Smooth muscle cell (in vitro differentiated cells): ENCODE measurements at regions not wholly inside any gene's neighbourhood (a gene's known extent, or its start where the extent isn't known, plus 50 kb on each side); places are given as distances from the start of the nearest gene placed in this dataset.

ENCODE experiments used
- DNase-seq: peaks from one replicate; lab custom pipeline; 2025; ENCODE audit not compliant: unreplicated experiment; lab: John Stamatoyannopoulos, UW
- H2AFZ ChIP-seq: fragments of 200-600 bp; sonication (generic); 2 replicates; pipeline ENCODE4 v1.6.0; 2016; ENCODE audit warnings: antibody characterized with exemption, low read depth, mild to moderate bottlenecking
- H3F3A ChIP-seq: fragments of 200-600 bp; sonication (generic); 2 replicates; pipeline ENCODE4 v1.6.0; 2017; ENCODE audit warnings: antibody characterized with exemption, low read depth
- H3K27ac ChIP-seq: fragments of 200-600 bp; sonication (generic); 2 replicates; pipeline ENCODE4 v1.5.1; 2016; ENCODE audit warnings: low read depth, mild to moderate bottlenecking
- H3K27me3 ChIP-seq: fragments of 200-600 bp; sonication (generic); 2 replicates; pipeline ENCODE4 v1.6.1; 2016; ENCODE audit warnings: low read depth, mild to moderate bottlenecking
- H3K36me3 ChIP-seq: fragments of 200-600 bp; sonication (generic); 2 replicates; pipeline ENCODE4 v1.5.1; 2016; ENCODE audit warnings: low read depth
- H3K4me1 ChIP-seq: fragments of 200-600 bp; sonication (generic); 2 replicates; pipeline ENCODE4 v1.5.1; 2016; ENCODE audit warnings: low read depth
- H3K4me2 ChIP-seq: fragments of 200-600 bp; sonication (generic); 2 replicates; pipeline ENCODE4 v1.6.0; 2016; ENCODE audit warnings: mild to moderate bottlenecking
- H3K4me3 ChIP-seq: fragments of 200-600 bp; sonication (generic); 2 replicates; pipeline ENCODE4 v1.5.1; 2016; ENCODE audit warnings: mild to moderate bottlenecking
- H3K79me2 ChIP-seq: fragments of 200-600 bp; sonication (generic); 2 replicates; pipeline ENCODE4 v1.6.0; 2016; ENCODE audit warnings: low read depth, mild to moderate bottlenecking
- H3K9ac ChIP-seq: fragments of 200-600 bp; sonication (generic); 2 replicates; pipeline ENCODE4 v1.6.0; 2016; ENCODE audit warnings: low read depth
- H3K9me3 ChIP-seq: fragments of 200-600 bp; sonication (generic); replicated peaks from 2 replicates; pipeline ENCODE4 v1.5.1; 2016; ENCODE audit warnings: low read depth
- H4K20me1 ChIP-seq: fragments of 200-600 bp; sonication (generic); 2 replicates; pipeline ENCODE4 v1.6.0; 2016; ENCODE audit warnings: low read depth
- CTCF ChIP-seq: fragments of 200-600 bp; sonication (generic); IDR thresholded peaks from 2 replicates; pipeline ENCODE4 v1.5.1; 2017; ENCODE audit warnings: borderline replicate concordance, mild to moderate bottlenecking, antibody characterized with exemption; ENCODE audit not compliant: insufficient read depth, poor library complexity, severe bottlenecking
- WGBS: methylation state at CpG from one replicate; pipeline ENCODE4 v1.1.7; 2016; ENCODE audit warnings: low lambda C conversion rate; 5-methylcytosine and 5-hydroxymethylcytosine counted together

- no peak overlapping the region for H3K27ac ChIP-seq
- H3K4me3 ChIP-seq, result no peak overlapping the region
- 89% methylated on average over 1 of the region's 1 CpG for WGBS
- no peak overlapping the region for H2AFZ ChIP-seq
- no peaks in the 10 kb centered on the region for H3F3A ChIP-seq
- DNase-seq, result no peak
- no peaks in the 10 kb centered on the region for H3K9me3 ChIP-seq
- no peak overlapping the region for H3K9ac ChIP-seq
- H3K36me3 ChIP-seq, result no peaks in the 10 kb centered on the region
- no peaks in the 10 kb centered on the region for H3K4me1 ChIP-seq
- no peaks in the 10 kb centered on the region for H4K20me1 ChIP-seq
- TF ChIP-seq CTCF, result no peak
- no peak overlapping the region for H3K4me2 ChIP-seq
- no peaks in the 10 kb centered on the region for H3K79me2 ChIP-seq
- no peaks in the 10 kb centered on the region for H3K27me3 ChIP-seq
Measured at GRCh38 chr3:34207806-34208205, 409.4 kb downstream of the PDCD6IP start.

- Histone ChIP-seq H3K9me3 (no peaks in the 10 kb centered on the region), H3F3A (no peaks in the 10 kb centered on the region), H3K27me3 (no peaks in the 10 kb centered on the region), H3K27ac (no peak overlapping the region), H3K79me2 (no peaks in the 10 kb centered on the region), H3K36me3 (no peaks in the 10 kb centered on the region), H3K4me2 (no peak overlapping the region), H2AFZ (no peak overlapping the region), H3K4me1 (no peaks in the 10 kb centered on the region), H3K4me3 (no peak overlapping the region), H4K20me1 (no peaks in the 10 kb centered on the region), H3K9ac (no peak overlapping the region)
- TF ChIP-seq CTCF, result no peak
- no peak for DNase-seq
- WGBS, result 83% methylated on average over 2 of the region's 2 CpGs
Measured at GRCh38 chr3:34212175-34212574, 413.7 kb downstream of the PDCD6IP start.

GRCh38 chr3:34212656-34213055, 414.2 kb downstream of the PDCD6IP start:
- Histone ChIP-seq H3K27ac (no peak overlapping the region), H3K27me3 (no peaks in the 10 kb centered on the region), H3K9me3 (no peaks in the 10 kb centered on the region), H2AFZ (no peak overlapping the region), H3K79me2 (no peaks in the 10 kb centered on the region), H3K4me1 (no peaks in the 10 kb centered on the region), H3K4me2 (no peak overlapping the region), H4K20me1 (no peaks in the 10 kb centered on the region), H3F3A (no peaks in the 10 kb centered on the region), H3K9ac (no peak overlapping the region), H3K36me3 (no peaks in the 10 kb centered on the region), H3K4me3 (no peak overlapping the region)
- no peak for TF ChIP-seq CTCF
- DNase-seq, result no peak
- 64% methylated on average over 4 of the region's 4 CpGs for WGBS

- no peak for TF ChIP-seq CTCF
- H3K9me3 ChIP-seq, result no peaks in the 10 kb centered on the region
- DNase-seq, result no peak
Measured at GRCh38 chr3:34213478-34213877, 415.0 kb downstream of the PDCD6IP start.

More at GRCh38 chr3:34213478-34213877, 415.0 kb downstream of the PDCD6IP start:
- no peak overlapping the region for H3K27ac ChIP-seq
- H3K9ac ChIP-seq, result no peak overlapping the region
- no peak overlapping the region for H2AFZ ChIP-seq
- H3K36me3 ChIP-seq, result no peaks in the 10 kb centered on the region
- H3K79me2 ChIP-seq, result no peaks in the 10 kb centered on the region
- no peaks in the 10 kb centered on the region for H3K4me1 ChIP-seq
- H3F3A ChIP-seq, result no peaks in the 10 kb centered on the region
- H3K27me3 ChIP-seq, result no peaks in the 10 kb centered on the region
- 65% methylated on average over 4 of the region's 4 CpGs for WGBS
- H3K4me3 ChIP-seq, result no peak overlapping the region
- no peaks in the 10 kb centered on the region for H4K20me1 ChIP-seq
- no peak overlapping the region for H3K4me2 ChIP-seq
